ENCODE measurements at regions not wholly inside any gene's neighbourhood (a gene's known extent, or its start where the extent isn't known, plus 50 kb on each side); places are given as distances from the start of the nearest gene placed in this dataset.

GRCh38 chr1:193516755-193517388, 330.5 kb upstream of the B3GALT2 start:
- Histone ChIP-seq H4K20me1 (ENCODE audit: insufficient read depth, low read length) (no peaks in the 10 kb centered on the region), H3K27ac (ENCODE audit: low read depth, low read length) (no peak overlapping the region), H3K4me1 (ENCODE audit: insufficient read depth, low read length) (no peaks in the 10 kb centered on the region), H3K27me3 (ENCODE audit: insufficient read depth, low read length) (no peaks in the 10 kb centered on the region), H2AFZ (ENCODE audit: low read length) (no peak overlapping the region), H3K4me2 (ENCODE audit: insufficient read depth, low read length) (no peak overlapping the region), H3K4me3 (ENCODE audit: insufficient read depth, low read length) (no peak overlapping the region), H3K9me3 (ENCODE audit: low read depth, low read length) (no peaks in the 10 kb centered on the region), H3K79me2 (ENCODE audit: insufficient read depth, low read length) (no peaks in the 10 kb centered on the region), H3K36me3 (ENCODE audit: insufficient read depth, low read length) (no peaks in the 10 kb centered on the region)
- no peak for TF ChIP-seq CTCF (IDR thresholded peaks at IDR 0.05; ENCODE audit: extremely low read depth, low read depth, low read length)
- DNase-seq (ENCODE audit: insufficient read length, low spot score, missing footprints) = no peak

GRCh38 chr1:193514397-193514796, 328.0 kb upstream of the B3GALT2 start:
- no peak for DNase-seq (ENCODE audit: insufficient read length, low spot score, missing footprints)
- H3K36me3 ChIP-seq (ENCODE audit: insufficient read depth, low read length) = no peaks in the 10 kb centered on the region
- H3K4me1 ChIP-seq (ENCODE audit: insufficient read depth, low read length) = no peaks in the 10 kb centered on the region
- TF ChIP-seq CTCF (IDR thresholded peaks at IDR 0.05; ENCODE audit: extremely low read depth, low read depth, low read length) = no peak
- no peak overlapping the region for H3K4me3 ChIP-seq (ENCODE audit: insufficient read depth, low read length)
- no peak overlapping the region for H2AFZ ChIP-seq (ENCODE audit: low read length)
- H3K27ac ChIP-seq (ENCODE audit: low read depth, low read length) = no peak overlapping the region
- no peaks in the 10 kb centered on the region for H3K9me3 ChIP-seq (ENCODE audit: low read depth, low read length)
- H3K79me2 ChIP-seq (ENCODE audit: insufficient read depth, low read length) = no peaks in the 10 kb centered on the region
- no peaks in the 10 kb centered on the region for H3K27me3 ChIP-seq (ENCODE audit: insufficient read depth, low read length)
- H3K4me2 ChIP-seq (ENCODE audit: insufficient read depth, low read length) = no peak overlapping the region
- H4K20me1 ChIP-seq (ENCODE audit: insufficient read depth, low read length) = no peaks in the 10 kb centered on the region

- TF ChIP-seq CTCF (IDR thresholded peaks at IDR 0.05; ENCODE audit: extremely low read depth, low read depth, low read length) = no peak
- no peak overlapping the region for H3K4me2 ChIP-seq (ENCODE audit: insufficient read depth, low read length)
- no peak overlapping the region for H3K4me3 ChIP-seq (ENCODE audit: insufficient read depth, low read length)
- no peaks in the 10 kb centered on the region for H3K4me1 ChIP-seq (ENCODE audit: insufficient read depth, low read length)
- H3K36me3 ChIP-seq (ENCODE audit: insufficient read depth, low read length) = no peaks in the 10 kb centered on the region
- no peaks in the 10 kb centered on the region for H3K9me3 ChIP-seq (ENCODE audit: low read depth, low read length)
- H3K27me3 ChIP-seq (ENCODE audit: insufficient read depth, low read length) = no peaks in the 10 kb centered on the region
- no peak for DNase-seq (ENCODE audit: insufficient read length, low spot score, missing footprints)
- no peak overlapping the region for H2AFZ ChIP-seq (ENCODE audit: low read length)
- H3K79me2 ChIP-seq (ENCODE audit: insufficient read depth, low read length) = no peaks in the 10 kb centered on the region
- H3K27ac ChIP-seq (ENCODE audit: low read depth, low read length) = no peak overlapping the region
- H4K20me1 ChIP-seq (ENCODE audit: insufficient read depth, low read length) = no peaks in the 10 kb centered on the region
Observed at GRCh38 chr1:193513032-193513431, 326.6 kb upstream of the B3GALT2 start.

- no peak for DNase-seq (ENCODE audit: insufficient read length, low spot score, missing footprints)
- Histone ChIP-seq H3K27ac (ENCODE audit: low read depth, low read length) (no peak overlapping the region), H3K79me2 (ENCODE audit: insufficient read depth, low read length) (no peaks in the 10 kb centered on the region), H3K27me3 (ENCODE audit: insufficient read depth, low read length) (no peaks in the 10 kb centered on the region), H3K4me2 (ENCODE audit: insufficient read depth, low read length) (no peak overlapping the region), H3K36me3 (ENCODE audit: insufficient read depth, low read length) (no peaks in the 10 kb centered on the region), H3K4me1 (ENCODE audit: insufficient read depth, low read length) (no peaks in the 10 kb centered on the region), H3K9me3 (ENCODE audit: low read depth, low read length) (no peaks in the 10 kb centered on the region), H3K4me3 (ENCODE audit: insufficient read depth, low read length) (no peak overlapping the region), H2AFZ (ENCODE audit: low read length) (no peak overlapping the region), H4K20me1 (ENCODE audit: insufficient read depth, low read length) (no peaks in the 10 kb centered on the region)
- TF ChIP-seq CTCF (IDR thresholded peaks at IDR 0.05; ENCODE audit: extremely low read depth, low read depth, low read length) = no peak
Observed at GRCh38 chr1:193504920-193505319, 318.5 kb upstream of the B3GALT2 start.

All from osteoblast (primary cell).